GM21447 (cell line): ENCODE measurements at regions not wholly inside any gene's neighbourhood (a gene's known extent, or its start where the extent isn't known, plus 50 kb on each side); places are given as distances from the start of the nearest gene placed in this dataset.
"Not testable (repeated sequence)": the region's sequence is repeated elsewhere in the genome, so short reads cannot be mapped to it uniquely, and the experiment has no call there.

Source experiments
- ATAC-seq: cut with Tn5 transposase; IDR thresholded peaks from one replicate; pipeline ENCODE4 v1.9.1; 2021; ENCODE audit not compliant: unreplicated experiment

DNA sequence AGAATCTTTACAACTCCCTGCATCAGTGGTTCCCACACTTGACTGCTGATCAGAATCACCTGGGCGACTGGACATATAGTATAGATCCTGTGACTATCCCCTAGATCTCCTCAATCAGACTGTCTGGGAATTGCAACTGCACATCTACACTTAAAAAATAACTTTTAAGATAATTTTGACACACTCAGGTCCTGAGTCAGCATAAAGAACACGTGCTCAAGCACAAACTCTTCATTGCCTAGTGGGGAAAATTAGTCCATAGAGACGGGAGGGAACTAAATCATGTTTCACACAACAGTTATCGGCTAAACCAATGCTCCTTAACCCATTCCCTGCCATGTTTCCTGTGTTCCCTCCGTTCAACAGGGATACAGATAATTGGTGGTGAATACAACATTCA, 243.5 kb upstream of the FGF13 start:
- ATAC-seq, result no peak

GRCh38 chrX:138946926-138947325, 235.4 kb upstream of the FGF13 start:
- ATAC-seq, result no peak

DNA sequence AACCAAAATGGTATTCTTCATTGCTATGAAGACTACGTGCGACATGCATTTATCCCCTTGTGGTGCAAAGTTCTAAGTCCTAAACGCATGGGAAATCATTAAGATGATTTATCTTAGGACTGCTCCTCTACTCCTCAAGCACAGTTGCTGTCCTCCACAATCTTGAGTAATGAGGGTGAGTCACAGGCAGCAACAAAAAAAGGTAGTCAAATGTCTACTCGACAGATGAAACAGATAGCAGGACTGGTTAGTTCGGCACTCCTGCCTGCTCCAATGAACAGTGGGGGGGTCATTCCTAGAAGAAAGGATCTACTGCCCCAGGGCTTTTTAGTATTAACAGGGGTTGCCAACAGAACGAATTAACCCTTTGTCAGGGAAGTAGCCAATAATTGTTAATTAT, 233.7 kb upstream of the FGF13 start:
- ATAC-seq, result no peak

DNA sequence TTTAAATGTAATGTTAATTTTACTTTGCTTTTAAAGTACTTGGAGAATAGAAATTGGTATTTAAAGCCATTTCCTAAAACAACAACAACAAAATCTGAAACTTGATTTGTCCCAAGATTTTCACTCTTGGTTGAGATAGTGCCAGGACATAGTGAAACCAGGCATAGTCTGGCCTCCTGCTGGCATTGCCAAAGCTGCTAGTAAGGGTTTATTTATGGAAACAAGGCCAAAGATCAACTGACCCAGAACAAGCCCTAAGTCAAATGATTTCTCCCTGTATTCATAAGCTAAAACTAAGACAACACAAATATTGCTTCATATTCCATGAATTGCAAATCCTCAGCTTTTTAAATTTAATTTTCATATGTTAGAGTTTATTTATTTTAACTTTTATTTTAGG, 227.5 kb upstream of the FGF13 start:
- no peak for ATAC-seq

- ATAC-seq, result no peak
Observed at GRCh38 chrX:138938003-138938402, 226.5 kb upstream of the FGF13 start.

DNA sequence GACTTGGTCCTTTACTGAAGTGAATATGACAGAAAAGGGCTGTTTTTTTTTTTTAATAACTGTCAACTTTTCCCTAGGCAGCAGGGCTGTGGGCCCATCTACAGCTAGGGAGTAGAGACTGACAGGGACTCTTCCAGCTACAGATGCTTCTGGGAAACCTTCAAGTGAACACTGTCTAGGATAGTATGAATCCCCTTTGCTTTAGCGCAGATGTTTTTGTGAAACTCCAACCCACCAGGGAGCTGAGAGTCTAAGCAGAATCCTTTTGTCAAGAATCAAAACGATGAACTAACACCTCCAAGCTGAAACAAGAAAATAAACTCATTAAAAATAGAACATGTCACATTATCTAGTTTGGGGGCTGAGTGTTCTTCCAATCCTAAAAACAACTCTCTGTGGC, 219.7 kb upstream of the FGF13 start:
- no peak for ATAC-seq

DNA sequence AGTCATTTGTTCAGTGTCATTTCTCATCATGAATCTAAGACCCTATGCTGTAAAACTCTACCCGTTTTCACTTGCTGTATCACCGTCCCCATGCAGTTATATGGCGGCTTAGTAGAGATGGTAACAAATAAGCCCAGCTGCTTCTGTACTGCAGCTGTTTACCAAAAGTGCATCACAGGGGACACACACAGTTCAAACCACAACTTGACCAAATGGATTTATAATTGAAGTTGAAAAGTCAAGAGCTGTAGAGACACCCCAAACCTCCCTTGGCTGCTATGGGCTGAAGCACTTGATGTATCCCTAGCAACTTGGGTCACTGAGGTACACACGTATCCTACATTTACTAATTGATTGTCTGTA, 219.0 kb upstream of the FGF13 start:
- ATAC-seq, result no peak

GRCh38 chrX:138929926-138930582, 218.5 kb upstream of the FGF13 start:
- no peak for ATAC-seq

DNA sequence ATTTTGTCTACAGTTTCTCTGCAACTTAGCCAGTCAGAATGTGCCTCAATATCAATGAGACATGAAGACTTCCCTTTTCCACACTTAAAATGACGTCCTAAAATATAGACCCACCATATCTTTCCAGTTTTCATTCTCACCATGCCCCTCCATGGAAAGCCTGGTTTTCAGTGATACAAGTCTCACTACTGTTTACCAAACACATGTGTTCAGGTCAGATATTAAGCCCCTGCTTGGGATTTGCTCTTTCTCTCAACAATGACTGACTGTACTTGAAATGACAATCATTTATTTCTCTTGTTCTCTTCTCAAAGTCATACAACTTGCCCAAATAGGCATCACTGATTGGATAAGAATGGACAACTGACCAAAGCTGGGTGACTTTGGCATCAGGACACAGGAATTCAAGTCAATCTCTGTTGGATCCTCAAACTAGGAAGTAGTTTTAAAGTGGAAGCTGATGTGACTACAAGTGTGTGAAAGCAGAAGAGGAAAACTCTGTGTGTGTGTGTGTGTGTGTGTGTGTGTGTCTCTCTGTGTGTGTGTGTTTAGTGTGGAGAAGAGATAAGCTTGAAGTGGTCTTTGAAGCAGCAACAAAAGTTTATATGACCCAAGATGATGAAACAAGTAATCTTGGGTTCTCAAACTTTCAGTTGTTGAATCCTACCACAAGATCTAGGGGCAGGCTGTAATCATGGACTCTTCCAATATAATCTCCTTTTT, 217.4 kb upstream of the FGF13 start:
- ATAC-seq, result no peak

DNA sequence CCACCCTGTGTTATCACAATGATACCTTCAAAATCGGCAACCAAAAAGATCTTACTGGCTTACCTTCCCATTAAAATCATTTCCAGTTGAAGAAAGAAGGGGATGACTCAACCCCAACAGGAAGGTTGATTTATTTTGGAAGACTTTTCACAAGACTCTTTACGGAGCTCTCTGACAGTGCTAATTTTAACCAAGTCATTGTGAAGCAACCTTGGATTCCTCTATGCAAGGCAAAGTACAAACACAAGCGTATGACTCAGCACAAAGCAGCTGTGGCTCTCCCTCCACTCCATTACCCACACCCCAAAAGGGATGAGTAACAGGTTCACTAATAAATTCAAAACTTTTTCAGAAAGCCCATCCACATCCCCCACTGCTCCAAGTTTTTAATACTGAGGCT, 213.8 kb upstream of the FGF13 start:
- ATAC-seq, result no peak

- ATAC-seq, result no peak
Observed at GRCh38 chrX:138923805-138924204, 212.3 kb upstream of the FGF13 start.

GRCh38 chrX:138921031-138921430, 209.5 kb upstream of the FGF13 start:
- ATAC-seq, result no peak

GRCh38 chrX:138917781-138918180, 206.3 kb upstream of the FGF13 start:
- no peak for ATAC-seq

GRCh38 chrX:138914767-138915166, 203.2 kb upstream of the FGF13 start:
- ATAC-seq, result no peak

- no peak for ATAC-seq
Observed at GRCh38 chrX:138908577-138908976, 197.1 kb upstream of the FGF13 start.

GRCh38 chrX:138897621-138898492, 186.3 kb upstream of the FGF13 start:
- ATAC-seq, result no peak

GRCh38 chrX:138890491-138890890, 179.0 kb upstream of the FGF13 start:
- no peak for ATAC-seq

- ATAC-seq, result no peak
Observed at GRCh38 chrX:138889149-138889548, 177.6 kb upstream of the FGF13 start.

DNA sequence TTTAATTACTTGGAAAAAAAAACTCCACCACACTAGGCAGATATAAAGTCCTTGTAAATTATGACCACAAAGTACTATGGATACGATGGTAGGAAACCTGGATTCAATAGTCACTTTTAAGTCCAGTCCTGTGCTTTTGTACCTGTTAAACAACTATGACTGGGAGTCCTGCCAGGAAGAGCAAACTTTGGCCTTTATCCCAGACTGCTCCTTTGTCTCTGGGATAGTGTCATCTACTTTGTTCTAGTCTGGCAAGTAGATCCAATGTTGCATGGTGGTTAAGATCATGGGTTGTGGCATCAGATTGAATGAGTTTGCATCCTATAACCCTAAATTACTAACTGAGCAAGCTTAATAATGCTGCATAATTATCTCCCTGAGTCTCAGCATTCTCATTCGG, 175.3 kb upstream of the FGF13 start:
- ATAC-seq, result no peak

- ATAC-seq, result no peak
Observed at GRCh38 chrX:138885886-138886285, 174.4 kb upstream of the FGF13 start.

DNA sequence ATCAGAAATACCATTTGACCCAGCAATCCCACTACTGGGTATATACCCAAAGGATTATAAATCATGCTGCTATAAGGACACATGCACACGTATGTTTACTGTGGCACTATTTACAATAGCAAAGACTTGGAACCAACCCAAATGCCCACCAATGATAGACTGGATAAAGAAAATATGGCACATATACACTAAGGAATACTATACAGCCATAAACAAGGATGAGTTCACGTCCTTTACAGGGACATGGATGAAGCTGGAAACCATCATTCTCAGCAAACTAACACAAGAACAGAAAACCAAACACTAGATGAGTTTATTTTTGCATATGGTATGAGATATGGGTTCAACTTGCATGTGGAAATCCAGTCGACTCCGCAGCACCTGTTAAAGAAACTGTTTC, 168.8 kb upstream of the FGF13 start:
- ATAC-seq, result not testable (repeated sequence)

DNA sequence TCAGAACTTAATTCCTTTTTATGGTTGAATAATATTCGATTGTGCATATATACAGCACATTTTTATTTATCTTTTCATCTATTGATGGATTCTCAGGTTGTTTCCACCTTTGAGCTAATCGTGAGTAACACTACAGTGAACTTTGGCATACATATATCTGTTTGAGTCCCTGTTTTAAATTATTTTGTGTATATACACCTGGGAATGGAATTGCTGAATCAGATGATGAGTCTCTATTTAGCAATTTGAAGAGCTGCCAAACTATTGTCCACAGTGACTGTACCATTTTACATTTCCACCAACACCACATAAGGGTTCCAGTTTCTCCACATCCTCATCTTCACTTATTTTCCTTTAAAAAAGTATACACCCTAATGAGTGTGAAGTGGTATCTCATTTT, 166.2 kb upstream of the FGF13 start:
- ATAC-seq, result no peak
